SK-N-SH treated with all-trans-retinoic acid at 6 μM for 48 hours (cell line): ENCODE measurements at regions not wholly inside any gene's neighbourhood (a gene's known extent, or its start where the extent isn't known, plus 50 kb on each side); places are given as distances from the start of the nearest gene placed in this dataset.

ENCODE experiments used
- ATAC-seq: fragments of 200-7000 bp; cut with Tn5 transposase; 3 replicates; pipeline ENCODE4 v1.9.1; 2020; ENCODE audit warnings: mild to moderate bottlenecking, moderate library complexity
- ARNTL ChIP-seq: fragments of 450-650 bp; formaldehyde crosslinking; IDR thresholded peaks from 2 replicates; pipeline ENCODE4 v1.5.0; 2020; ENCODE audit warnings: low read depth, mild to moderate bottlenecking, moderate library complexity, borderline replicate concordance
- BACH2 ChIP-seq: fragments of 250-450 bp; sonication (Bioruptor Pico); IDR thresholded peaks from 2 replicates; pipeline ENCODE4 v1.9.0; 2021; ENCODE audit warnings: mild to moderate bottlenecking, borderline replicate concordance
- CREB5 ChIP-seq: fragments of 250-450 bp; sonication (Bioruptor Pico); IDR thresholded peaks from 2 replicates; pipeline ENCODE4 v1.5.1; 2020; ENCODE audit warnings: low read depth, mild to moderate bottlenecking, moderate library complexity
- CSDC2 ChIP-seq: fragments of 250-450 bp; sonication (Bioruptor Pico); IDR thresholded peaks from 2 replicates; pipeline ENCODE4 v1.5.0; 2020; ENCODE audit warnings: mild to moderate bottlenecking, moderate library complexity
- CSRNP3 ChIP-seq: fragments of 250-450 bp; sonication (Bioruptor Pico); IDR thresholded peaks from 2 replicates; pipeline ENCODE4 v1.5.1; 2021; ENCODE audit warnings: mild to moderate bottlenecking, moderate library complexity
- ESRRG ChIP-seq: fragments of 250-450 bp; sonication (Bioruptor Pico); IDR thresholded peaks from 2 replicates; pipeline ENCODE4 v1.6.1; 2021; ENCODE audit warnings: mild to moderate bottlenecking
- OSR1 ChIP-seq: fragments of 250-450 bp; sonication (Bioruptor Pico); IDR thresholded peaks from 2 replicates; pipeline ENCODE4 v1.8.0; 2022; ENCODE audit warnings: moderate library complexity, mild to moderate bottlenecking, inconsistent platforms
- PATZ1 ChIP-seq: fragments of 250-450 bp; sonication (Bioruptor Pico); IDR thresholded peaks from 2 replicates; pipeline ENCODE4 v1.8.0; 2020; ENCODE audit warnings: mild to moderate bottlenecking, moderate library complexity, borderline replicate concordance
- POU6F1 ChIP-seq: fragments of 250-450 bp; sonication (Bioruptor Pico); IDR thresholded peaks from 2 replicates; pipeline ENCODE4 v1.8.0; 2021; ENCODE audit warnings: low read depth, mild to moderate bottlenecking, moderate library complexity, borderline replicate concordance
- PPARA ChIP-seq: fragments of 250-450 bp; sonication (Bioruptor Pico); IDR thresholded peaks from 2 replicates; pipeline ENCODE4 v1.5.0; 2020; ENCODE audit warnings: mild to moderate bottlenecking, borderline replicate concordance
- SNAI2 ChIP-seq: fragments of 250-450 bp; sonication (Bioruptor Pico); IDR thresholded peaks from 2 replicates; pipeline ENCODE4 v1.5.0; 2020; ENCODE audit warnings: mild to moderate bottlenecking, moderate library complexity
- TCF4 ChIP-seq: fragments of 250-450 bp; sonication (Bioruptor Pico); IDR thresholded peaks from 2 replicates; pipeline ENCODE4 v1.8.0; 2021; ENCODE audit warnings: mild to moderate bottlenecking, moderate library complexity, borderline replicate concordance
- TOX ChIP-seq: fragments of 250-450 bp; sonication (Bioruptor Pico); IDR thresholded peaks from 2 replicates; pipeline ENCODE4 v1.8.0; 2021; ENCODE audit warnings: mild to moderate bottlenecking, moderate library complexity, borderline replicate concordance
- TSHZ2 ChIP-seq: fragments of 250-450 bp; sonication (Bioruptor Pico); IDR thresholded peaks from 2 replicates; pipeline ENCODE4 v1.5.0; 2020; ENCODE audit warnings: mild to moderate bottlenecking, moderate library complexity
- ZC3H10 ChIP-seq: fragments of 250-450 bp; sonication (Bioruptor Pico); IDR thresholded peaks from 2 replicates; pipeline ENCODE4 v1.5.1; 2021; ENCODE audit warnings: mild to moderate bottlenecking, moderate library complexity
- ZFP3 ChIP-seq: fragments of 250-450 bp; sonication (Bioruptor Pico); IDR thresholded peaks from 2 replicates; pipeline ENCODE4 v1.5.0; 2020; ENCODE audit warnings: mild to moderate bottlenecking, moderate library complexity
- ZFP30 ChIP-seq: fragments of 450-650 bp; formaldehyde crosslinking; IDR thresholded peaks from 2 replicates; pipeline ENCODE4 v1.5.0; 2022; ENCODE audit warnings: mild to moderate bottlenecking, moderate library complexity
- ZNF565 ChIP-seq: fragments of 450-650 bp; formaldehyde crosslinking; conservative IDR thresholded peaks from 2 replicates; pipeline ENCODE4 v1.5.0; 2020; ENCODE audit warnings: low read depth, mild to moderate bottlenecking, moderate library complexity
- ZNF70 ChIP-seq: fragments of 450-650 bp; formaldehyde crosslinking; IDR thresholded peaks from 2 replicates; pipeline ENCODE4 v1.5.0; 2020; ENCODE audit warnings: mild to moderate bottlenecking, moderate library complexity
- ZNF8 ChIP-seq: fragments of 450-650 bp; formaldehyde crosslinking; IDR thresholded peaks from 2 replicates; pipeline ENCODE4 v1.5.0; 2020; ENCODE audit warnings: mild to moderate bottlenecking, moderate library complexity

GRCh38 chr19:28905996-28906395 lies 307.0 kb downstream of the UQCRFS1 start:
- no peak for ATAC-seq
- no peak for TF ChIP-seq OSR1 (CRISPR knock-in tag)
- no peak for TF ChIP-seq ARNTL
- TF ChIP-seq ZFP30 (CRISPR knock-in tag), result no peak
- TF ChIP-seq TOX (CRISPR knock-in tag), result no peak
- TF ChIP-seq ZNF8, result no peak
- TF ChIP-seq ESRRG (CRISPR knock-in tag), result no peak
- TF ChIP-seq BACH2, result no peak

GRCh38 chr19:28899703-28900102 lies 313.2 kb downstream of the UQCRFS1 start:
- ATAC-seq, result no peak

More at GRCh38 chr19:28899703-28900102, 313.2 kb downstream of the UQCRFS1 start:
- TF ChIP-seq ZNF565 (CRISPR knock-in tag) (no peak), POU6F1 (no peak), BACH2 (no peak), CSRNP3 (CRISPR knock-in tag) (no peak), ESRRG (CRISPR knock-in tag) (no peak), TCF4 (no peak), PATZ1 (CRISPR knock-in tag) (no peak), ZNF8 (no peak), ZC3H10 (CRISPR knock-in tag) (no peak), TOX (CRISPR knock-in tag) (no peak), SNAI2 (CRISPR knock-in tag) (no peak), ZNF70 (CRISPR knock-in tag) (no peak), PPARA (no peak), ARNTL (no peak), CSDC2 (CRISPR knock-in tag) (no peak), ZFP3 (no peak), TSHZ2 (CRISPR knock-in tag) (no peak), CREB5 (CRISPR knock-in tag) (no peak)
- TF ChIP-seq, all 23 proteins: peak for 0
